Epithelial cell of esophagus (primary cell): ENCODE measurements at regions not wholly inside any gene's neighbourhood (a gene's known extent, or its start where the extent isn't known, plus 50 kb on each side); places are given as distances from the start of the nearest gene placed in this dataset.

Experiments used
- DNase-seq: peaks from one replicate; pipeline ENCODE4 v3.0.0; 2010; ENCODE audit warnings: low read depth
- H3K4me3 ChIP-seq: 2 replicates; pipeline ENCODE4 v1.5.1; 2011; ENCODE audit warnings: mild to moderate bottlenecking, low read length, control low read depth
- TF ChIP-seq, protein P1 (sequence below): IDR thresholded peaks from 2 replicates; pipeline ENCODE4 v1.5.1; 2011; ENCODE audit warnings: low read depth, mild to moderate bottlenecking, low read length, control low read depth, inconsistent platforms; ENCODE audit not compliant: insufficient read depth; ENCODE audit errors: missing control alignments

DNA sequence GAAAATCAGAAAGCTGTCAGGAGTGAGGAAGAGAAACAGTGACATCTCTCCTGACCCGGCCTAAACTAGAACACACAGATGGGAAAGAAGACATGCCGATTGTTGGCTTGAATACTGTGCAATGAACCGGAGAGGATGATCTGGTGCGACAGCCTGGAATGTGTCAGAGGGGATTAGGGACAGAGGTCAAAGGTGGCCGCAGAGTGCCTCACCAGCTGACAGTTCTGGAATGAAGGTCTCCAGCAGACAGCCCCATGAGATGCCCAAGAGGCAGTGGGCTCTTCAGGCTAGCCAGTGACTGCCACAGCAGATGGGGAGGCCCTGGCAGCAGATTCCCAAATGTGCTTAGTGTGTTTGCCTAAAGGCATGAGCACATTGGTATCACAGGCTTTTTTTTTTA is 623.2 kb downstream of the CDH8 start:
- no peak for DNase-seq
- no peak overlapping the region for H3K4me3 ChIP-seq
- TF ChIP-seq, protein P1, sequence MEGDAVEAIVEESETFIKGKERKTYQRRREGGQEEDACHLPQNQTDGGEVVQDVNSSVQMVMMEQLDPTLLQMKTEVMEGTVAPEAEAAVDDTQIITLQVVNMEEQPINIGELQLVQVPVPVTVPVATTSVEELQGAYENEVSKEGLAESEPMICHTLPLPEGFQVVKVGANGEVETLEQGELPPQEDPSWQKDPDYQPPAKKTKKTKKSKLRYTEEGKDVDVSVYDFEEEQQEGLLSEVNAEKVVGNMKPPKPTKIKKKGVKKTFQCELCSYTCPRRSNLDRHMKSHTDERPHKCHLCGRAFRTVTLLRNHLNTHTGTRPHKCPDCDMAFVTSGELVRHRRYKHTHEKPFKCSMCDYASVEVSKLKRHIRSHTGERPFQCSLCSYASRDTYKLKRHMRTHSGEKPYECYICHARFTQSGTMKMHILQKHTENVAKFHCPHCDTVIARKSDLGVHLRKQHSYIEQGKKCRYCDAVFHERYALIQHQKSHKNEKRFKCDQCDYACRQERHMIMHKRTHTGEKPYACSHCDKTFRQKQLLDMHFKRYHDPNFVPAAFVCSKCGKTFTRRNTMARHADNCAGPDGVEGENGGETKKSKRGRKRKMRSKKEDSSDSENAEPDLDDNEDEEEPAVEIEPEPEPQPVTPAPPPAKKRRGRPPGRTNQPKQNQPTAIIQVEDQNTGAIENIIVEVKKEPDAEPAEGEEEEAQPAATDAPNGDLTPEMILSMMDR, result no peak

DNA sequence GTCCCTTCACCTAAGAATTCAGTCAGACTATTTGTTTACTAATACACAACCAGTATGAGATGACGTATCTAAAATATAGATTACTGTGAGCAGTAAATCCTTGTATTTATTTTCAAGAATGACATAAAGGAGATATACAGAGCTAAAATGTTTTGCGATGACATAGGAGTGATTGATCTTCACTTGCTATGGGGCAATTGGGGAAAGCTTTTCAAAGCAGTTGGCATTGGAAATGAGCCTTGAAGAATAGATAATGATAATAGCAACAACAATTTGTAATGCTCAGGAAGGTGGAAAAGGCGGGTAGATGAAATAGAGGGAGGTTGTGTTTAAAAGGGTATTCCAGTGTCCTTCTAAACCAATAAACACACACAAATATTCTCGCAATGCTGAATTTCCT is 623.7 kb downstream of the CDH8 start:
- DNase-seq, result no peak
- no peak overlapping the region for H3K4me3 ChIP-seq
- TF ChIP-seq, protein P1, result no peak

DNA sequence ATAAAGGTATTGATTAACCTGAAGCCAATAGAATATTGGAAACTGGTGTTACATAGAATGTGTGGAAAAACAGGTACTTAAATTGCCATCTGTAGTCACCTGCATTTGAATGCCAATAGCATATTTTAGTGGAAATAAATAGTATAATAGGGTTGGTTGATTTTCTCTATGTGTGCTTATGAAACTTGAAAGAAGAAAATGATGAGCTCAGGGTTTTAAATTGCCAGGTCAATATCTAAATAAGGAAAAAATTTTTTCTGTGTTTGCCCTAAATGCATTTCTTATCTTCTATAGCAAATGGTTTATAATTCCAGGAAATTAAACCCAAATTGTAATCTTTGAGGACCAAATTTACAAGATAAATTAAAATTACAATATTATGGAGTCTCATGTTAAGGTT is 626.6 kb downstream of the CDH8 start:
- H3K4me3 ChIP-seq, result no peak overlapping the region
- DNase-seq, result no peak
- TF ChIP-seq, protein P1, result no peak

DNA sequence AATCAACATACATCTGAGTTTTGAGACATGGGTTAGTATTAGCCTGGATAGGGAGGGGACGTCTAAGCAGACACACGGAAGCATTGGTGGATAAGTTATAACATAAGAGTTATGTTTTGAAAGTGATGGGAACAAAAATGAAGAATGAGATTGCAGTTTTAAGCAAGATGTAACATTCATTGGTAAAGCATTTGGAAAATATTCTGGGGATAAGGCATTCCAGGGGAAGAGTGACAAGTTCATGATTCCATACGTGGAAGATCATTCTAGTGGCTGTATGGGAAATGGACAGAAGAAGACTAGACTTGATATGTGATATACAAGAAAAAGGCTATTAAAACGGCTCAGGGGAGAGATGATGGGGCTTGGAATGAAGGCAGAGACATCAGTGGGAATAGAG is 632.9 kb downstream of the CDH8 start:
- DNase-seq, result no peak
- H3K4me3 ChIP-seq, result no peak overlapping the region
- TF ChIP-seq, protein P1, result no peak

DNA sequence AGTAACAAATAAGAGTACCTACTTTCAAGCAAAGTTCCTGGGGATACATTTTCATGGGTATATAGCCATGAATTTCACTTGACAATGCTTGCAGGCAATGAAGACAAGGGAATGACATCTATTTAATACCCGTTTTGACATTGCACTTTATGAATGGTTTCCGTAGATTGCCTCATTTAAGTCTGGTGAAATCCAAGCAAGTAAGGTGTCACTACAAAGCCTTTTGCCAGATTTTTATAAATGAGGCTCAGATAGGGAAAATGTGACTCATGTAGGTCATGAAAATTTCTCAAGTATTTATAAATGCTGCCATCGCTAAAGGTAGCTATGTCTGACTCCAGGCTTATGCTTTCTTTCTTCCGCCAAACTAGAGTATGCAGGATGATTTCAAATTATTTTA is 644.3 kb downstream of the CDH8 start:
- DNase-seq, result no peak
- no peak overlapping the region for H3K4me3 ChIP-seq
- TF ChIP-seq, protein P1, result no peak

DNA sequence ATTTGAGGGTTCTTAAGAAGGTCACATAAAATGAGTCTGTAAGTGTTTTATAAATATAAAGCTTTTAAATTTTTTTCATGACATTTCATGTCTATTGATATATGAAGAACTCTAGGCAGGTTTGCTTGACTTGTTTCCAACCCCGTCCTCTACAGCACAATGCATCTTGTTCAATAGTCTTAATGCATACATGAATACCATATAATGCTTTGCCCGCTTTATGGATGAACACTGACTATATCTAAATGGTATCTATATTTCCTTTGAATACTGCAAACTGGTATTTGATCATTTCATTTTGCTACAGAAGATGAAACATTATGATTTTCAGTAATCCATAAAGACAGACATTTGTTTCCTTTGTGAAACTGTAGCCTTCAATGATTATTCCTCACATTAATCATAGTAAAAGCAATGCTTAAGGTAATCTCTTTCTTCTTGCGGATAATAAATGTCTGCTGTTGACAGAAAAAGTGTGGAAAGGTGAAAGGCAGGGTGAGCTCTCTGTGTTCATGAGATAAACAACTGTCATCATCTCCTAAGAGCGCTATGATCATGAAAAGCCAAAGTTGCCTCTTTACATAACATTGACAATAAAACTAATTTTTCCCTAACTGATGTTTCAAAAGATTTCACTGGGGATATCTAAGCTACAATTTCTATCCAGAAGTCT is 645.1 kb downstream of the CDH8 start:
- TF ChIP-seq, protein P1, result no peak
- DNase-seq, result no peak
- no peak overlapping the region for H3K4me3 ChIP-seq

DNA sequence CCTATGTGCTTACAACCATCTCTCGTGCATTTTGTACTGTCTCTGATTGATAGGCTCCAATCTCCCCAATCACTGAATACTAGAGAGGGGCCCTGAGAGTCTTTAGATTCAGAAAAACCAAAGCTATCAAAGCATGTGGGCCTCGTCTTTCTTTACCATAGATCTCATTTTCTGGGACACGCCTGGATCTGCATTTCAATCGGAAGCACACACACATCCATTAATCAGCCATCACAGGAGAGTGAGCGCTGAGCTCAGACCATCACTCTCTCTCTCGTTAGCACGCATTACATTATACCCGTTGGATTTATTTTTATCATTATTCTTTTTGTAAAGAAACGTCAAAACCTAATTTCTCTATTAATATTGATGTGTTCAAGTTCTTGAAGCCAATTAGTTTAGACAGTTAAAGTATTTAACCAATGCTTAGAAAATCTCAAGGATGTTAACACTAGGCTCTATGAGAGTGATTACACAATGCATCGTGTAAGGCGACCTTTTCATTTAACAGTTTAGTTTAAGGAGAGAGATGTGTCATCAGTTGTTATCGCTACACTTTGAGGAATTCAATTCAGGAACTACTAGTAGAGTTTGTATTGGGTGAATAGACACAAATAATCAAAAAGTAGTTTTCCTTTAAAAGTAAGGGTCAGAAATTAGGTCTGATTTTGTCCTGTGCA is 650.7 kb downstream of the CDH8 start:
- H3K4me3 ChIP-seq, result no peak overlapping the region
- DNase-seq, result no peak
- TF ChIP-seq, protein P1, result no peak
